A549 (cell line): ENCODE measurements at regions not wholly inside any gene's neighbourhood (a gene's known extent, or its start where the extent isn't known, plus 50 kb on each side); places are given as distances from the start of the nearest gene placed in this dataset.

Experiments
- ATAC-seq, 2 experiments: fragments of 200-7000 bp in 1 of 2; fragments of >200 bp in 1 of 2; cut with Nextera tagmentation in 1 of 2; cut with Tn5 transposase in 1 of 2; 3 replicates each; pipeline versions ENCODE4 v1.8.0 to v1.9.1; 2018 to 2020; ENCODE audit warnings: mild to moderate bottlenecking in 1 of 2, moderate library complexity in 1 of 2
- CTCF ChIA-PET: fragments of 300-600 bp; sonication (Branson Sonifier 250); formaldehyde crosslinking; extraction: SDS; loops from one replicate; lab custom pipeline; 2021; ENCODE audit warnings: antibody characterized with exemption, inconsistent platforms; lab: Yijun Ruan, JAX
- POLR2A ChIA-PET: fragments of 350-600 bp; formaldehyde crosslinking; extraction: SDS; loops from one replicate; lab custom pipeline; 2021; ENCODE audit warnings: antibody characterized with exemption, inconsistent platforms; lab: Yijun Ruan, JAX
- DNase-seq, 2 experiments: peaks; one replicate each; pipeline versions ENCODE4 v3.0.0 to v3.0.0-alpha.2; 2011 to 2016; ENCODE audit warnings: low read depth in 1 of 2, low spot score in 1 of 2
- FAIRE-seq: peaks from 2 replicates; lab custom pipeline; 2011; peaks lifted over from hg19 to GRCh38; lab: Jason Lieb, UNC
- H3K27ac ChIP-seq, 2 experiments: fragments of >200 bp; sonication (Bioruptor Twin); formaldehyde crosslinking; 3 replicates each; pipeline ENCODE4 v1.5.1; 2016 to 2017
- H3K4me1 ChIP-seq: fragments of >200 bp; sonication (Bioruptor Twin); formaldehyde crosslinking; 3 replicates; pipeline ENCODE4 v1.6.1; 2016
- H3K4me2 ChIP-seq: fragments of >200 bp; sonication (Bioruptor Twin); formaldehyde crosslinking; 3 replicates; pipeline ENCODE4 v1.6.1; 2016
- H3K4me3 ChIP-seq: fragments of >200 bp; sonication (Bioruptor Twin); formaldehyde crosslinking; 3 replicates; pipeline ENCODE4 v1.5.1; 2016
- H3K9me3 ChIP-seq: fragments of >200 bp; sonication (Bioruptor Twin); formaldehyde crosslinking; 3 replicates; pipeline ENCODE4 v1.6.1; 2016
- CBX8 ChIP-seq: fragments of 200-600 bp; sonication (generic); IDR thresholded peaks from 2 replicates; pipeline ENCODE4 v1.6.1; 2016
- CHD2 ChIP-seq: fragments of 150-350 bp; IDR thresholded peaks from 2 replicates; pipeline ENCODE4 v1.6.1; 2014; ENCODE audit warnings: low read length; ENCODE audit not compliant: partially characterized antibody
- EHMT2 ChIP-seq: fragments of 200-600 bp; sonication (generic); IDR thresholded peaks from 2 replicates; pipeline ENCODE4 v1.6.1; 2016; ENCODE audit warnings: antibody characterized with exemption, low read depth, mild to moderate bottlenecking, moderate library complexity
- EP300 ChIP-seq, 2 experiments: fragments of >200 bp; sonication (Bioruptor Twin); formaldehyde crosslinking; IDR thresholded peaks; 2 replicates in 1 of 2; 3 replicates in 1 of 2; pipeline ENCODE4 v1.6.1; 2016 to 2017
- ESRRA ChIP-seq: fragments of 150-350 bp; IDR thresholded peaks from 2 replicates; pipeline ENCODE4 v1.6.1; 2014; ENCODE audit warnings: mild to moderate bottlenecking, low read length, borderline replicate concordance
- FOSB ChIP-seq: fragments of 250-450 bp; sonication (Bioruptor Pico); IDR thresholded peaks from 2 replicates; pipeline ENCODE4 v1.5.0; 2020; ENCODE audit warnings: mild to moderate bottlenecking, moderate library complexity
- FOSL2 ChIP-seq, 2 experiments: fragments of 450-650 bp in 1 of 2; fragments of >200 bp in 1 of 2; sonication (Bioruptor Twin) in 1 of 2; formaldehyde crosslinking; IDR thresholded peaks; 2 replicates each; pipeline versions ENCODE4 v1.5.0 to v1.6.1; 2016 to 2020; ENCODE audit warnings: mild to moderate bottlenecking in 1 of 2, moderate library complexity in 1 of 2
- FOXS1 ChIP-seq: fragments of 250-450 bp; sonication (Bioruptor Pico); IDR thresholded peaks from 2 replicates; pipeline ENCODE4 v1.5.0; 2020; ENCODE audit warnings: mild to moderate bottlenecking, moderate library complexity
- GATA3 ChIP-seq: IDR thresholded peaks from 2 replicates; pipeline ENCODE4 v1.6.1; 2012; ENCODE audit warnings: borderline replicate concordance
- HEYL ChIP-seq: fragments of 250-450 bp; sonication (Bioruptor Pico); IDR thresholded peaks from 2 replicates; pipeline ENCODE4 v1.8.0; 2021; ENCODE audit warnings: mild to moderate bottlenecking, moderate library complexity
- HOXA7 ChIP-seq: fragments of 250-450 bp; sonication (Bioruptor Pico); IDR thresholded peaks from 2 replicates; pipeline ENCODE4 v1.5.0; 2020; ENCODE audit warnings: mild to moderate bottlenecking, moderate library complexity
- KDM5A ChIP-seq: fragments of 200-600 bp; sonication (generic); IDR thresholded peaks from 2 replicates; pipeline ENCODE4 v1.6.1; 2016; ENCODE audit warnings: antibody characterized with exemption, mild to moderate bottlenecking
- MAFK ChIP-seq: fragments of 450-650 bp; IDR thresholded peaks from 2 replicates; pipeline ENCODE4 v1.6.1; 2014; ENCODE audit not compliant: partially characterized antibody
- NFE2L2 ChIP-seq: fragments of 150-350 bp; conservative IDR thresholded peaks from 2 replicates; pipeline ENCODE4 v1.6.1; 2014; ENCODE audit warnings: low read length
- NPAS2 ChIP-seq: fragments of 250-450 bp; sonication (Bioruptor Pico); IDR thresholded peaks from 2 replicates; pipeline ENCODE4 v1.8.0; 2022; ENCODE audit warnings: mild to moderate bottlenecking, moderate library complexity, borderline replicate concordance
- PHF8 ChIP-seq: fragments of 200-600 bp; sonication (generic); IDR thresholded peaks from 2 replicates; pipeline ENCODE4 v1.6.1; 2016; ENCODE audit warnings: low read depth, mild to moderate bottlenecking, antibody characterized with exemption, moderate library complexity, borderline replicate concordance
- POLR2A ChIP-seq: IDR thresholded peaks from 2 replicates; pipeline ENCODE4 v1.6.1; 2012; ENCODE audit warnings: mild to moderate bottlenecking, low read length
- POLR2AphosphoS2 ChIP-seq: conservative IDR thresholded peaks from 2 replicates; pipeline ENCODE4 v1.6.1; 2012; ENCODE audit warnings: low read length, improper control_type of control experiment, inconsistent platforms
- RARB ChIP-seq: fragments of 250-450 bp; sonication (Bioruptor Pico); IDR thresholded peaks from 2 replicates; pipeline ENCODE4 v1.8.0; 2021; ENCODE audit warnings: mild to moderate bottlenecking, moderate library complexity
- RCOR1 ChIP-seq: fragments of 150-350 bp; IDR thresholded peaks from 2 replicates; pipeline ENCODE4 v1.6.1; 2014; ENCODE audit warnings: antibody characterized with exemption, low read length, low read depth
- SMC3 ChIP-seq: fragments of >200 bp; sonication (Bioruptor Twin); formaldehyde crosslinking; IDR thresholded peaks from 3 replicates; pipeline ENCODE4 v1.6.1; 2018; ENCODE audit warnings: inconsistent platforms
- TFCP2L1 ChIP-seq: fragments of 250-450 bp; sonication (Bioruptor Pico); IDR thresholded peaks from 2 replicates; pipeline ENCODE4 v1.5.0; 2021; ENCODE audit warnings: mild to moderate bottlenecking
- ZC3H11A ChIP-seq: fragments of 450-650 bp; IDR thresholded peaks from 2 replicates; pipeline ENCODE4 v1.6.1; 2014; ENCODE audit warnings: antibody characterized with exemption, mild to moderate bottlenecking
- ZFP36 ChIP-seq: fragments of 450-650 bp; IDR thresholded peaks from 2 replicates; pipeline ENCODE4 v1.6.1; 2014; ENCODE audit warnings: borderline replicate concordance; ENCODE audit not compliant: partially characterized antibody
- ZNF302 ChIP-seq: fragments of 250-450 bp; sonication (Bioruptor Pico); IDR thresholded peaks from 2 replicates; pipeline ENCODE4 v1.9.0; 2021; ENCODE audit warnings: inconsistent platforms, mild to moderate bottlenecking, moderate library complexity
- ZSCAN20 ChIP-seq: fragments of 250-450 bp; sonication (Bioruptor Pico); IDR thresholded peaks from 2 replicates; pipeline ENCODE4 v1.8.0; 2022; ENCODE audit warnings: mild to moderate bottlenecking, moderate library complexity
- WGBS: methylation state at CpG from one replicate; pipeline ENCODE4 v1.1.6; 2017; ENCODE audit errors: missing lambda C conversion rate; 5-methylcytosine and 5-hydroxymethylcytosine counted together
- TF ChIP-seq, protein P1 (sequence below): fragments of 150-350 bp; IDR thresholded peaks from 2 replicates; pipeline ENCODE4 v1.6.1; 2014; ENCODE audit warnings: low read depth, mild to moderate bottlenecking, low read length
- TF ChIP-seq, protein P2 (sequence below): fragments of 450-650 bp; IDR thresholded peaks from 2 replicates; pipeline ENCODE4 v1.6.1; 2014; ENCODE audit warnings: antibody characterized with exemption
- TF ChIP-seq, protein P3 (sequence below): IDR thresholded peaks from 2 replicates; pipeline ENCODE4 v1.6.1; 2012

DNA sequence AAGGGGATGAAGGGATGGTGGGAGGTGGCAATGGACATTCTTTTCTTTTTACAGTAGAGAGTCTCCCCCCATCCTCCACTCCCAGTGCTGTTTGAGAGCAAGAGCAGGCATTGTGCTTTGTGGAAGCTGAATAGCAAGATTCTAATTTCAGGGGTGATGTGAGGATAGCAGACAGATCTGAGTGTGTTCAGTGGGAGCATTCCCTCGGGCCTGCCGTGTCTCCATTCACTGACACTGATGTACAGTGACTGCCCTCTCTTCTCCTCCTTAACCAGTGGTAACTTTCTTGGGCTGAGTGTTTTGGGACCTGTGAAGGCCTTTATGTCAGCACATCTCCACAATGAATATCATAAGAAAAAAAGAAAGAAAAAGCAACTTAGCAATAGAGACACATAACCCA is 396.6 kb upstream of the RPS6KA3 start:
- CTCF ChIA-PET = no interaction called here

DNA sequence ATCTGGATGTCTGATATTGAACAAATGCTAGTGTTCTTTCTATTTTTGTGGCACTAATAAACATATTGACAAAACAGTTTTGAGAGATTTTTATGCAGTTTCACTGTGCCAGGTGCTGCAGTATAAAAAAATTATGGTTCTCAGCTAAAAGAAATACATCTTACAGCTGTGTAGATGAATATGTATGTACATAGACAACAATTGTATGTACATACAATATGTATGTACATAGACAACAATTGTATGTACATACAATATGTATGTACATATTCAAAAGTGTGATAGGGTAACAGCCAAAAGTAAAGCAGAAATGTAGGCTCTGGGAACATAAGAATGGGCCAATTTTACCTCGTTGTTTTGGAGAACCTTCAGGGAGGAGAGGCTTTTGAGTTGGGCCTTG is 390.0 kb upstream of the RPS6KA3 start:
- no peak for ATAC-seq
- CTCF ChIA-PET = no interaction called here
- POLR2A ChIA-PET = no interaction called here
- no peak overlapping the region for H3K27ac ChIP-seq
- no peaks in the 10 kb centered on the region for H3K9me3 ChIP-seq
- H3K4me2 ChIP-seq = no peak overlapping the region
- 6% methylated on average over 1 of the region's 1 CpG for WGBS
- FAIRE-seq = no peak
- no peaks in the 10 kb centered on the region for H3K4me1 ChIP-seq
- TF ChIP-seq, protein P1, sequence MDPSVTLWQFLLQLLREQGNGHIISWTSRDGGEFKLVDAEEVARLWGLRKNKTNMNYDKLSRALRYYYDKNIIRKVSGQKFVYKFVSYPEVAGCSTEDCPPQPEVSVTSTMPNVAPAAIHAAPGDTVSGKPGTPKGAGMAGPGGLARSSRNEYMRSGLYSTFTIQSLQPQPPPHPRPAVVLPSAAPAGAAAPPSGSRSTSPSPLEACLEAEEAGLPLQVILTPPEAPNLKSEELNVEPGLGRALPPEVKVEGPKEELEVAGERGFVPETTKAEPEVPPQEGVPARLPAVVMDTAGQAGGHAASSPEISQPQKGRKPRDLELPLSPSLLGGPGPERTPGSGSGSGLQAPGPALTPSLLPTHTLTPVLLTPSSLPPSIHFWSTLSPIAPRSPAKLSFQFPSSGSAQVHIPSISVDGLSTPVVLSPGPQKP = no peak
- no peak for TF ChIP-seq FOXS1 (CRISPR knock-in tag)
- no peak for TF ChIP-seq KDM5A
- TF ChIP-seq HEYL (CRISPR knock-in tag) = no peak
- no peak for TF ChIP-seq PHF8
- TF ChIP-seq EP300 (IDR thresholded peaks at IDR 0.05) = no peak
- no peak for TF ChIP-seq MAFK
- TF ChIP-seq GATA3 = no peak
- TF ChIP-seq ESRRA = no peak
- TF ChIP-seq CBX8 = no peak
- no peak for TF ChIP-seq TFCP2L1 (CRISPR knock-in tag)
- no peak for TF ChIP-seq RARB
- TF ChIP-seq FOSB = no peak
- no peak for TF ChIP-seq NPAS2 (CRISPR knock-in tag)
- TF ChIP-seq ZSCAN20 (CRISPR knock-in tag) = no peak
- H3K4me3 ChIP-seq = no peak overlapping the region
- no peak for DNase-seq

More for the DNA sequence above, 396.6 kb upstream of the RPS6KA3 start:
- no peak for DNase-seq
- Histone ChIP-seq H3K9me3 (no peaks in the 10 kb centered on the region), H3K27ac (no peak overlapping the region), H3K4me1 (no peaks in the 10 kb centered on the region), H3K4me3 (no peak overlapping the region)
- no peak for FAIRE-seq
- TF ChIP-seq NFE2L2 (no peak), POLR2AphosphoS2 (no peak), ZFP36 (no peak), CHD2 (no peak), POLR2A (no peak), ZSCAN20 (CRISPR knock-in tag) (no peak), GATA3 (no peak)
- TF ChIP-seq, protein P2, sequence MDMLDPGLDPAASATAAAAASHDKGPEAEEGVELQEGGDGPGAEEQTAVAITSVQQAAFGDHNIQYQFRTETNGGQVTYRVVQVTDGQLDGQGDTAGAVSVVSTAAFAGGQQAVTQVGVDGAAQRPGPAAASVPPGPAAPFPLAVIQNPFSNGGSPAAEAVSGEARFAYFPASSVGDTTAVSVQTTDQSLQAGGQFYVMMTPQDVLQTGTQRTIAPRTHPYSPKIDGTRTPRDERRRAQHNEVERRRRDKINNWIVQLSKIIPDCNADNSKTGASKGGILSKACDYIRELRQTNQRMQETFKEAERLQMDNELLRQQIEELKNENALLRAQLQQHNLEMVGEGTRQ = no peak
- TF ChIP-seq, all 56 proteins: peak for 0
- WGBS = 48% methylated on average over 2 of the region's 2 CpGs
- H3K4me2 ChIP-seq = no peak overlapping the region
- no peak for ATAC-seq
- POLR2A ChIA-PET = no interaction called here

DNA sequence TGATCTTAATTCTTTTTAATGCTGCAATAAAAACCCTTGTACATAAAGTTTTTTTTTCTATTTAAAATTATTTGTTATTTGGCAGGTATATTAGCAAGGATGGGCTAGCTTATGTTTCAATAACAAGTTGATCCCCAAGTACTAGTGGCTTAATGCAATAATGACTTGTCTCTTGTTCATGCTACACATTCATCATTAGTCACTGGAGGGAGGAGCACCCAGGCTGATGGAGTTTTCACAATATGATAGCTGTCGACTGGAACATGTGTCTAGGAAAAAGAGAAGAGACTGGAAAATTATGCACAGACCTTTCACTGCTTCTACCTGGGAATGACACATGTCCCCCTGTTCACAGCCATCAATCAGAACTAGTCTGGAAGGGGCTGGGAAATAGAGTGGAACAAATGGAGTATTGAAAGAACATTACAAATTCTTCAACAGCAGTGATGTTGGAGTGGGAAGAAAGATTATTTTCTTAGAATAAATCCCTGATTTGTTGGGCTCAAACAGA is 387.9 kb upstream of the RPS6KA3 start:
- ChIA-PET POLR2A (no interaction called here), CTCF (no interaction called here)
- 20% methylated on average over 1 of the region's 1 CpG for WGBS
- DNase-seq = no peak
- TF ChIP-seq FOSL2 (IDR thresholded peaks at IDR 0.05) (no peak), FOSL2 (CRISPR knock-in tag; IDR thresholded peaks at IDR 0.05) (no peak), FOXS1 (CRISPR knock-in tag) (no peak), ZFP36 (no peak), RCOR1 (no peak), POLR2A (no peak), CHD2 (no peak), ZC3H11A (no peak), SMC3 (no peak), CBX8 (no peak), ZNF302 (CRISPR knock-in tag) (no peak), HOXA7 (CRISPR knock-in tag) (no peak), KDM5A (no peak), GATA3 (no peak), TFCP2L1 (CRISPR knock-in tag) (no peak), EHMT2 (no peak)
- TF ChIP-seq, protein P3, sequence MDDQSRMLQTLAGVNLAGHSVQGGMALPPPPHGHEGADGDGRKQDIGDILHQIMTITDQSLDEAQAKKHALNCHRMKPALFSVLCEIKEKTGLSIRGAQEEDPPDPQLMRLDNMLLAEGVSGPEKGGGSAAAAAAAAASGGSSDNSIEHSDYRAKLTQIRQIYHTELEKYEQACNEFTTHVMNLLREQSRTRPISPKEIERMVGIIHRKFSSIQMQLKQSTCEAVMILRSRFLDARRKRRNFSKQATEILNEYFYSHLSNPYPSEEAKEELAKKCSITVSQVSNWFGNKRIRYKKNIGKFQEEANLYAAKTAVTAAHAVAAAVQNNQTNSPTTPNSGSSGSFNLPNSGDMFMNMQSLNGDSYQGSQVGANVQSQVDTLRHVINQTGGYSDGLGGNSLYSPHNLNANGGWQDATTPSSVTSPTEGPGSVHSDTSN = no peak
- TF ChIP-seq, protein P2 = no peak
- no peak overlapping the region for H3K27ac ChIP-seq
- FAIRE-seq = peak; percentile 46
- H3K4me2 ChIP-seq = no peak overlapping the region
- no peak for ATAC-seq
- H3K4me3 ChIP-seq = no peak overlapping the region
- no peaks in the 10 kb centered on the region for H3K9me3 ChIP-seq
- H3K4me1 ChIP-seq = no peaks in the 10 kb centered on the region
